H1 (cell line): ENCODE measurements at regions not wholly inside any gene's neighbourhood (a gene's known extent, or its start where the extent isn't known, plus 50 kb on each side); places are given as distances from the start of the nearest gene placed in this dataset.

Experiments used
- CTCF ChIP-seq, 3 experiments: IDR thresholded peaks; 1 replicate in 2 of 3; 2 replicates in 1 of 3; pipeline versions ENCODE4 v1.5.1 to v1.6.1; 2011; ENCODE audit warnings: low read length in 3 of 3, mild to moderate bottlenecking in 3 of 3, inconsistent platforms in 2 of 3, low read depth in 1 of 3, moderate library complexity in 1 of 3; ENCODE audit not compliant: insufficient read depth in 1 of 3; ENCODE audit errors: control extremely low read depth in 1 of 3
- HDAC6 ChIP-seq: IDR thresholded peaks from one replicate; pipeline ENCODE4 v1.7.1; 2012; ENCODE audit warnings: low read depth, mild to moderate bottlenecking, inconsistent platforms, low read length, moderate library complexity
- POLR2A ChIP-seq, 2 experiments: IDR thresholded peaks; 1 replicate in 1 of 2; 2 replicates in 1 of 2; pipeline ENCODE4 v1.6.1; 2011; ENCODE audit warnings: low read depth in 2 of 2, low read length in 2 of 2, mild to moderate bottlenecking in 2 of 2; ENCODE audit errors: control extremely low read depth in 1 of 2
- POLR2AphosphoS5 ChIP-seq: IDR thresholded peaks from 2 replicates; pipeline ENCODE4 v1.6.1; 2011; ENCODE audit warnings: low read depth, low read length
- RAD21 ChIP-seq, 2 experiments: IDR thresholded peaks in 1 of 2; conservative IDR thresholded peaks in 1 of 2; 2 replicates each; pipeline ENCODE4 v1.6.1; 2011; ENCODE audit warnings: low read depth in 2 of 2, low read length in 2 of 2, improper control_type of control experiment in 1 of 2, inconsistent platforms in 1 of 2, mild to moderate bottlenecking in 1 of 2, moderate library complexity in 1 of 2
- SIN3A ChIP-seq, 2 experiments: IDR thresholded peaks in 1 of 2; conservative IDR thresholded peaks in 1 of 2; 2 replicates each; pipeline ENCODE4 v1.6.1; 2011 to 2012; ENCODE audit warnings: low read length in 2 of 2, improper control_type of control experiment in 1 of 2, low read depth in 1 of 2, mild to moderate bottlenecking in 1 of 2
- TAF1 ChIP-seq: IDR thresholded peaks from 2 replicates; pipeline ENCODE4 v1.6.1; 2011; ENCODE audit warnings: mild to moderate bottlenecking, low read depth, low read length
- YY1 ChIP-seq: IDR thresholded peaks from 2 replicates; pipeline ENCODE4 v1.6.1; 2011; ENCODE audit warnings: low read depth, mild to moderate bottlenecking, low read length
- TF ChIP-seq, protein P1 (sequence below): IDR thresholded peaks from 2 replicates; pipeline ENCODE4 v1.6.1; 2012; ENCODE audit warnings: low read length, inconsistent platforms

GRCh38 chrX:16251782-16252181 is 84.5 kb downstream of the MAGEB17 start:
- no peak for TF ChIP-seq YY1
- no peak for TF ChIP-seq RAD21 (IDR thresholded peaks at IDR 0.05 in 1 of 2, conservative IDR thresholded peaks at IDR 0.05 in 1 of 2; ENCODE audit: low read depth in 2 of 2, low read length in 2 of 2)
- TF ChIP-seq POLR2A (IDR thresholded peaks at IDR 0.05; ENCODE audit: control extremely low read depth in 1 of 2, low read depth in 2 of 2, low read length in 2 of 2): no peak
- no peak for TF ChIP-seq HDAC6
- TF ChIP-seq TAF1: no peak
- no peak for TF ChIP-seq CTCF (IDR thresholded peaks at IDR 0.05; ENCODE audit: control extremely low read depth in 1 of 3, insufficient read depth in 1 of 3, low read depth in 1 of 3, low read length in 3 of 3)
- TF ChIP-seq, protein P1, sequence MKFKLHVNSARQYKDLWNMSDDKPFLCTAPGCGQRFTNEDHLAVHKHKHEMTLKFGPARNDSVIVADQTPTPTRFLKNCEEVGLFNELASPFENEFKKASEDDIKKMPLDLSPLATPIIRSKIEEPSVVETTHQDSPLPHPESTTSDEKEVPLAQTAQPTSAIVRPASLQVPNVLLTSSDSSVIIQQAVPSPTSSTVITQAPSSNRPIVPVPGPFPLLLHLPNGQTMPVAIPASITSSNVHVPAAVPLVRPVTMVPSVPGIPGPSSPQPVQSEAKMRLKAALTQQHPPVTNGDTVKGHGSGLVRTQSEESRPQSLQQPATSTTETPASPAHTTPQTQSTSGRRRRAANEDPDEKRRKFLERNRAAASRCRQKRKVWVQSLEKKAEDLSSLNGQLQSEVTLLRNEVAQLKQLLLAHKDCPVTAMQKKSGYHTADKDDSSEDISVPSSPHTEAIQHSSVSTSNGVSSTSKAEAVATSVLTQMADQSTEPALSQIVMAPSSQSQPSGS: no peak
- TF ChIP-seq POLR2AphosphoS5: no peak
- TF ChIP-seq SIN3A (conservative IDR thresholded peaks at IDR 0.05 in 1 of 2, IDR thresholded peaks at IDR 0.05 in 1 of 2; ENCODE audit: low read depth in 1 of 2, low read length in 2 of 2): no peak
